Fibroblast of lung (primary cell): ENCODE measurements at regions not wholly inside any gene's neighbourhood (a gene's known extent, or its start where the extent isn't known, plus 50 kb on each side); places are given as distances from the start of the nearest gene placed in this dataset.

Source experiments
- CTCF ChIP-seq, 2 donors: IDR thresholded peaks in 1 of 2; conservative IDR thresholded peaks in 1 of 2; 1 replicate in 1 of 2; 2 replicates in 1 of 2; pipeline ENCODE4 v1.5.1; 2011 to 2012; ENCODE audit warnings: low read length in 2 of 2, control low read depth in 1 of 2, inconsistent platforms in 1 of 2, low read depth in 1 of 2, mild to moderate bottlenecking in 1 of 2
- EZH2 ChIP-seq: IDR thresholded peaks from 2 replicates; pipeline ENCODE4 v1.5.1; 2012; ENCODE audit warnings: low read length, control low read depth, mild to moderate bottlenecking; ENCODE audit errors: missing control alignments

GRCh38 chr4:3860913-3861636 is 94.9 kb downstream of the ADRA2C start:
- TF ChIP-seq CTCF (conservative IDR thresholded peaks at IDR 0.05 in 1 of 2, IDR thresholded peaks at IDR 0.05 in 1 of 2; ENCODE audit: low read depth in 1 of 2, low read length in 2 of 2) (no peak), EZH2 (no peak)
